CD14-positive monocyte (primary cell): ENCODE measurements at regions not wholly inside any gene's neighbourhood (a gene's known extent, or its start where the extent isn't known, plus 50 kb on each side); places are given as distances from the start of the nearest gene placed in this dataset.

Source experiments
- DNase-seq, 3 donors: peaks; one replicate each; pipeline ENCODE4 v3.0.0-alpha.2; 2011 to 2022
- H2AFZ ChIP-seq: 2 replicates; pipeline ENCODE4 v1.6.0; 2012; ENCODE audit warnings: mild to moderate bottlenecking, low read depth, low read length, inconsistent platforms; ENCODE audit not compliant: insufficient read depth, poor library complexity, severe bottlenecking
- H3K27ac ChIP-seq, 2 donors: 1 replicate in 1 of 2; 2 replicates in 1 of 2; pipeline ENCODE4 v1.5.1; 2012 to 2013; ENCODE audit warnings: low read length in 2 of 2, control low read depth in 1 of 2, inconsistent platforms in 1 of 2, low read depth in 1 of 2, mild to moderate bottlenecking in 1 of 2
- H3K27me3 ChIP-seq, 2 donors: one replicate each; pipeline versions ENCODE4 v1.6.0 to v1.6.1; 2011 to 2013; ENCODE audit warnings: low read length in 2 of 2; ENCODE audit not compliant: control insufficient read depth in 2 of 2, insufficient read depth in 2 of 2
- H3K36me3 ChIP-seq, 2 donors: replicated peaks in 1 of 2; 1 replicate in 1 of 2; 2 replicates in 1 of 2; pipeline versions ENCODE4 v1.5.1 to v1.6.1; 2012 to 2013; ENCODE audit warnings: low read length in 2 of 2, control low read depth in 1 of 2, inconsistent platforms in 1 of 2, mild to moderate bottlenecking in 1 of 2; ENCODE audit not compliant: insufficient read depth in 2 of 2, control insufficient read depth in 1 of 2
- H3K4me1 ChIP-seq, 2 donors: 1 replicate in 1 of 2; 2 replicates in 1 of 2; pipeline versions ENCODE4 v1.5.1 to v1.6.1; 2012 to 2013; ENCODE audit warnings: low read length in 2 of 2, control low read depth in 1 of 2, inconsistent platforms in 1 of 2, mild to moderate bottlenecking in 1 of 2, moderate library complexity in 1 of 2; ENCODE audit not compliant: insufficient read depth in 2 of 2, control insufficient read depth in 1 of 2
- H3K4me2 ChIP-seq: replicated peaks from 2 replicates; pipeline ENCODE3; 2012; ENCODE audit warnings: low read length, moderate library complexity, mild to moderate bottlenecking; ENCODE audit not compliant: poor library complexity, severe bottlenecking; ENCODE audit errors: extremely low read depth
- H3K4me3 ChIP-seq, 3 experiments: fragments of 200-600 bp in 1 of 3; sonication (generic) in 1 of 3; replicated peaks in 1 of 3; 1 replicate in 2 of 3; 2 replicates in 1 of 3; pipeline ENCODE4 v1.5.1; 2011 to 2013; ENCODE audit warnings: low read length in 3 of 3, mild to moderate bottlenecking in 3 of 3, control low read depth in 2 of 3, low read depth in 2 of 3, inconsistent platforms in 1 of 3, moderate library complexity in 1 of 3
- H3K79me2 ChIP-seq: 2 replicates; pipeline ENCODE4 v1.6.0; 2012; ENCODE audit warnings: mild to moderate bottlenecking, control low read depth, inconsistent platforms, low read length, moderate library complexity; ENCODE audit not compliant: insufficient read depth
- H3K9ac ChIP-seq: 2 replicates; pipeline ENCODE4 v1.6.0; 2017; ENCODE audit warnings: low read length, mild to moderate bottlenecking; ENCODE audit not compliant: insufficient read depth, poor library complexity, severe bottlenecking
- H3K9me3 ChIP-seq, 2 donors: replicated peaks in 1 of 2; 1 replicate in 1 of 2; 2 replicates in 1 of 2; pipeline versions ENCODE4 v1.5.1 to v1.6.1; 2012 to 2013; ENCODE audit warnings: low read length in 2 of 2, control low read depth in 1 of 2; ENCODE audit not compliant: control insufficient read depth in 1 of 2, insufficient read depth in 1 of 2
- H4K20me1 ChIP-seq: 2 replicates; pipeline ENCODE4 v1.6.0; 2012; ENCODE audit warnings: mild to moderate bottlenecking, low read length, control low read depth, moderate library complexity; ENCODE audit not compliant: insufficient read depth
- H3K27ac Mint-ChIP-seq, 7 donors: one replicate each; pipeline ENCODE4 v1.8.0; 2020; ENCODE audit warnings: mild to moderate bottlenecking in 7 of 7, mixed read lengths in 7 of 7, moderate library complexity in 6 of 7, inconsistent platforms in 2 of 7
- H3K27me3 Mint-ChIP-seq, 3 donors: one replicate each; pipeline ENCODE4 v1.8.0; 2021 to 2022; ENCODE audit warnings: low read depth in 3 of 3, mild to moderate bottlenecking in 3 of 3, mixed read lengths in 3 of 3, moderate library complexity in 3 of 3, inconsistent platforms in 1 of 3
- H3K36me3 Mint-ChIP-seq, 2 donors: one replicate each; pipeline ENCODE4 v1.8.0; 2020; ENCODE audit warnings: mixed read lengths in 2 of 2, inconsistent platforms in 1 of 2, mild to moderate bottlenecking in 1 of 2
- H3K4me1 Mint-ChIP-seq: one replicate; pipeline ENCODE4 v1.8.0; 2020; ENCODE audit warnings: mild to moderate bottlenecking, mixed read lengths
- H3K4me3 Mint-ChIP-seq, 2 donors: one replicate each; pipeline ENCODE4 v1.8.0; 2020; ENCODE audit warnings: mild to moderate bottlenecking in 2 of 2, mixed read lengths in 2 of 2, moderate library complexity in 1 of 2
- H3K9me3 Mint-ChIP-seq, 7 donors: one replicate each; pipeline ENCODE4 v1.8.0; 2020 to 2022; ENCODE audit warnings: mixed read lengths in 7 of 7, mild to moderate bottlenecking in 6 of 7, moderate library complexity in 6 of 7, inconsistent platforms in 2 of 7
- WGBS: methylation state at CpG from one replicate; pipeline ENCODE4 v1.1.5; 2013; ENCODE audit warnings: missing lambda C conversion rate; ENCODE audit not compliant: insufficient coverage; 5-methylcytosine and 5-hydroxymethylcytosine counted together
- intact Hi-C, 2 donors: fragments of 100-400 bp; cut with micrococcal nuclease; formaldehyde crosslinking; loops; one replicate each; pipeline versions ENCODE4 v1.15.0 to v1.15.1; 2023
- TF ChIP-seq, protein P1 (sequence below): fragments of 200-600 bp; IDR thresholded peaks from one replicate; pipeline ENCODE4 v1.8.0; 2022; ENCODE audit warnings: antibody characterized with exemption, mild to moderate bottlenecking

DNA sequence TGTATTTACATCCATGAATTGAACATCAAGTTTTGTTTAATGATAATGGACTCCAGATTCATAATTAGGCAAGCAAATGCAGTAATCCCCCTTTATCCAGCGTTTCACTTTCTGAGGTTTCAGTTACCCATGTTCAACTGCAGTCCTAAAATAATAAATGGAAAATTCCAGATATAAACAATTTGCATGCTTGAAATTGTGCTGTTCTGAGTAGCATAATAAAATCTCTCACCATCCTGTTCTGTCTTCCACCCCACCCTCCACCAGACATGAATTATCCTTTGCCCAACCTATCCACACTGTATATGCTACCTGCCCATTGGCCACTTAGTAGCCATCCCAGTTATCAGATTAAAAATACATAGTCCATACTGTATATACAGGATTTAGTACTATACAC is 224.5 kb upstream of the CHAC2 start:
- no peaks in the 10 kb centered on the region for H3K27me3 Mint-ChIP-seq
- Histone ChIP-seq H3K27me3 (no peaks in the 10 kb centered on the region), H3K4me1 (no peaks in the 10 kb centered on the region), H3K9me3 (no peaks in the 10 kb centered on the region), H3K36me3 (no peaks in the 10 kb centered on the region), H3K4me2 (no peak overlapping the region), H3K27ac (no peak overlapping the region), H4K20me1 (no peaks in the 10 kb centered on the region), H3K4me3 (no peak overlapping the region), H3K79me2 (no peaks in the 10 kb centered on the region), H3K9ac (no peak overlapping the region), H2AFZ (no peak overlapping the region)
- intact Hi-C loops, result no loop called here
- WGBS, result no CpG with 5 or more reads among the region's 1 CpG
- H3K27ac Mint-ChIP-seq, result no peak overlapping the region
- TF ChIP-seq, protein P1, sequence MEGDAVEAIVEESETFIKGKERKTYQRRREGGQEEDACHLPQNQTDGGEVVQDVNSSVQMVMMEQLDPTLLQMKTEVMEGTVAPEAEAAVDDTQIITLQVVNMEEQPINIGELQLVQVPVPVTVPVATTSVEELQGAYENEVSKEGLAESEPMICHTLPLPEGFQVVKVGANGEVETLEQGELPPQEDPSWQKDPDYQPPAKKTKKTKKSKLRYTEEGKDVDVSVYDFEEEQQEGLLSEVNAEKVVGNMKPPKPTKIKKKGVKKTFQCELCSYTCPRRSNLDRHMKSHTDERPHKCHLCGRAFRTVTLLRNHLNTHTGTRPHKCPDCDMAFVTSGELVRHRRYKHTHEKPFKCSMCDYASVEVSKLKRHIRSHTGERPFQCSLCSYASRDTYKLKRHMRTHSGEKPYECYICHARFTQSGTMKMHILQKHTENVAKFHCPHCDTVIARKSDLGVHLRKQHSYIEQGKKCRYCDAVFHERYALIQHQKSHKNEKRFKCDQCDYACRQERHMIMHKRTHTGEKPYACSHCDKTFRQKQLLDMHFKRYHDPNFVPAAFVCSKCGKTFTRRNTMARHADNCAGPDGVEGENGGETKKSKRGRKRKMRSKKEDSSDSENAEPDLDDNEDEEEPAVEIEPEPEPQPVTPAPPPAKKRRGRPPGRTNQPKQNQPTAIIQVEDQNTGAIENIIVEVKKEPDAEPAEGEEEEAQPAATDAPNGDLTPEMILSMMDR, result no peak
- H3K9me3 Mint-ChIP-seq, result peaks cover 0 to 9% (median 4%) of the 10 kb centered on the region in 7 donors
- no peaks in the 10 kb centered on the region for H3K4me1 Mint-ChIP-seq
- no peaks in the 10 kb centered on the region for H3K36me3 Mint-ChIP-seq
- H3K4me3 Mint-ChIP-seq, result no peak overlapping the region
- no peak for DNase-seq

- TF ChIP-seq, protein P1, result no peak
- H3K4me1 ChIP-seq, result no peaks in the 10 kb centered on the region
- no peaks in the 10 kb centered on the region for H3K9me3 ChIP-seq
- intact Hi-C loops, result no loop called here
- no peaks in the 10 kb centered on the region for H3K79me2 ChIP-seq
- H3K27me3 ChIP-seq, result no peaks in the 10 kb centered on the region
- no peak for DNase-seq
- H3K4me3 ChIP-seq, result no peak overlapping the region
- WGBS, result 83% methylated on average over 1 of the region's 4 CpGs
- Mint-ChIP-seq H3K27ac (no peak overlapping the region), H3K36me3 (no peaks in the 10 kb centered on the region), H3K4me1 (no peaks in the 10 kb centered on the region), H3K4me3 (no peak overlapping the region), H3K27me3 (peaks cover 0 to 2% (median 0%) of the 10 kb centered on the region in 3 donors), H3K9me3 (peaks cover 4 to 10% (median 8%) of the 10 kb centered on the region in 7 donors)
- H3K4me2 ChIP-seq, result no peak overlapping the region
- no peaks in the 10 kb centered on the region for H3K36me3 ChIP-seq
- no peak overlapping the region for H3K9ac ChIP-seq
- H4K20me1 ChIP-seq, result no peaks in the 10 kb centered on the region
- no peak overlapping the region for H3K27ac ChIP-seq
- H2AFZ ChIP-seq, result no peak overlapping the region
These were observed 230.8 kb upstream of the CHAC2 start for GRCh38 chr2:53536583-53537361.
